GM21786 (cell line): ENCODE measurements at regions not wholly inside any gene's neighbourhood (a gene's known extent, or its start where the extent isn't known, plus 50 kb on each side); places are given as distances from the start of the nearest gene placed in this dataset.
"Not testable (repeated sequence)": the region's sequence is repeated elsewhere in the genome, so short reads cannot be mapped to it uniquely, and the experiment has no call there.

Source experiments
- ATAC-seq: cut with Tn5 transposase; IDR thresholded peaks from one replicate; pipeline ENCODE4 v1.9.1; 2021; ENCODE audit not compliant: unreplicated experiment

DNA sequence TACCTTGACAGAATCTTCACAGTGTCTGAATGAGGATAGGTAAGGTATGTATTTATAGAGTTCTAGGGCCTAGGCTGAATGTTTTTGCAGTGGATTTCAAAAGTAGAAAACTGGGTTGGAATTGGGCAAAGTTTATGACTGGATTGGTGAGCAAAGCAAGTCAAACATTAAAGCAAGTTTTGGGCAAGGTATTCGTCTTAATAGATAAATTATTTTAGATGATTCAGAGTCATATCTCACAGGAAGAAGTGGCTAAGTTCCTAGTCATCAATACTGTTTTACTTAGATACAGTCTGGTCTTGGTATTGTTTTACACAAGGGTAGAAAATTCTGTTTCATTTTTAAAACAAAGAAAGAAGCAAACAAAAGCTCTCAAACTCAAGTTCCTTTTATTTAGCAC is 284.1 kb upstream of the EPHA7 start:
- ATAC-seq: no peak

GRCh38 chr6:93701526-93701925 is 282.2 kb upstream of the EPHA7 start:
- ATAC-seq: no peak

DNA sequence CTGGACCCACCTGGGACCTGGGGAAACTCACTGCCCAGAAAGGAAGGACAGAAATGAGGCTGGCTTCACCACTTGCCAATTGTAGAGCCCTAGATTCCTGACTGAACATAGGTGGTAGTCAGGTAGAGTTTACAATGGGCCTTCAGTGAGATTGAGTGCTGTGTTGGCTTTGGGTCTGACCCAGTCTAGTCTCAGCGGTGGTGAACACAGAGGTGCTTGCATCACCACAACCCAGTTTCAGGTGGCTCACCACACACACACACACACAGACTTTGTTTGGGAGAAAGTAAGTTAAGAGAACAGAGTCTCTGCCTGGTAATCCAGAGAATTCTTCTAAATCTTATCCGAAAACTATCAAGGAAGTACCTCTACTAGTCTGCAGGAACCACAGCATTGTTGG is 266.1 kb upstream of the EPHA7 start:
- no peak for ATAC-seq

GRCh38 chr6:93684339-93684738 is 265.0 kb upstream of the EPHA7 start:
- ATAC-seq: no peak

- no peak for ATAC-seq
Observed at GRCh38 chr6:93679836-93680235, 260.5 kb upstream of the EPHA7 start.

GRCh38 chr6:93678841-93679454 is 259.6 kb upstream of the EPHA7 start:
- ATAC-seq: no peak

- no peak for ATAC-seq
Observed at GRCh38 chr6:93677264-93677965, 258.1 kb upstream of the EPHA7 start.

GRCh38 chr6:93676581-93676980 is 257.2 kb upstream of the EPHA7 start:
- no peak for ATAC-seq

DNA sequence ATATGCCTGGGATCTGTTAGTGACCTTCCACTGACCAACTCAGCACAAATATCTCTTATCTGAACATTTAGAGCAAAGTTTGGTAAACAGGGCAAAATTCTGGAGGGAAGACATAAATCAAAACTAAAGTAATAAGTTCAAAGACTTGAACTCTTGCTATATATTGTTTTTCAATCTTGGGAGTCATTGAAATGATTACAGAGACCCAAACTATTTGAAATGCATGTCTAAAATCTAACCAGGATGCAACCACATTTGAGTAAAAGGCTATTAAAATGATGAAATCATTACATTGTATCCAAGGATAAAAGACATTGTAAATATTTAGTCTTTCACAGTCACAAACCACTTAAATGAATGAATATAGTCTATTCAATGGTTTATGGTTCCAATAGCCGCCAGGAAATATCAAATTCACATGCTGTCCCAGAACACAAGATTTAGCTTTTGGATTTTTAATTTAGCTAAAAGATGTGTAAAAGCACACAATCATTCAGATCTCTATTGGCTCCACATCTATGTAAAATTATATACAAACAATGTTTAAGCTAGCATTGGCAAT is 256.6 kb upstream of the EPHA7 start:
- ATAC-seq: no peak

DNA sequence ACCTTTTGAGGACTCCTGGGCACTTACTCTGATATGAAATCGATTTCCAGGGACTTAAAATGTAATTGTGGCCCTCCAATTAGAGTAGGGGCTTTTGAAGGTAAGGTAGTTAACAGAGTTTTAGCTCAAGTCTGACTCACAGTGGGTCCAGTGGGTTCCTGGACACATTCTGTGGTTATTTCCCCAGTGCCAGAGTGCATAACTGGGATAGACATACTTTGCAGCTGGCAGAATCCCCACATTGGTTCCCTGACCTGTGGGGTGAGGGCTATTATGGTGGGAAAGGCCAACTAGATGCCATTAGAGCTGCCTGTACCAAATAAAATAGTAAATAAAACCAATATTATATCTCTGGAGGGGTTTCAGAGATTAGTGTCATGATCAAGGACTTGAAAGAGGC is 243.8 kb upstream of the EPHA7 start:
- ATAC-seq: no peak

DNA sequence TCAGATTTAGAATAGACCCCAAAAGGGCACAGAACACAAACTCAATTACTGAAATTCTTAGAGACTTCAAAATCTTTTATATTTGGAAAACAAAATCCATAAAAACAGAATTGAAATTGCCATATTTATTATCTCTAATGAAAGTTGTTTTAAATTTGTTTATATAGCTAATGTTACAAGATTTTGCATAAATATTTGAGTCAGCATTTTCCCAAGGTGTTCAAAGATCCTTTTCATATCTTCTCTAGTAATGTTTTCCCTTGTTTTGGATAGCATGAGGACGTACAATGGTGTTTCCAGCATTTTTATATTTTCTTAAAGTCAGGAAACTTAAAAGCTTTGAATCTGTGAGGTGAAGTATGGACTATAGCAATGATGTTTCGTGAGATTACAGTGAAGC is 235.2 kb upstream of the EPHA7 start:
- ATAC-seq: no peak

- ATAC-seq: no peak
Observed at GRCh38 chr6:93644611-93645010, 225.3 kb upstream of the EPHA7 start.

GRCh38 chr6:93639126-93639525 is 219.8 kb upstream of the EPHA7 start:
- ATAC-seq: no peak

- not testable (repeated sequence) for ATAC-seq
Observed at GRCh38 chr6:93636987-93637664, 217.8 kb upstream of the EPHA7 start.

DNA sequence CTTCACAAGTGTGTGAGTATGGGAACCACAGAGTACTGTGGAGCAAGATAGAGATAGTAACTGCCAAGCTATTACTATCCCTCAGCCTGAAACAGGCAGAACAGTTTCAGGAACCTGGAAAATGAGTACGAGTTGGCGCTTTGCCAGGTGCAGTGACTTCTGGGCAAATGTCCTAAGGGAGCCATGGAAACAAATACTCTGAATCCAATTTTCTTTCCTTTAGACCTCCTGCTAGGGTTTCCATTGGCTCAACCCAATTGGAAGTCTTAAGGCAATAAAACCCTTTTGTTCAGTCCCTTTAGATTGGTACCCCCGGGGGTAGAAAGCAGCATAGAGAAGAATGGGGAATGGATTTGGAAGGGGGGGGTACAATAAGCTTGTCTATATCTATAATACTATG is 205.0 kb upstream of the EPHA7 start:
- no peak for ATAC-seq

GRCh38 chr6:93621442-93621841 is 202.1 kb upstream of the EPHA7 start:
- no peak for ATAC-seq

DNA sequence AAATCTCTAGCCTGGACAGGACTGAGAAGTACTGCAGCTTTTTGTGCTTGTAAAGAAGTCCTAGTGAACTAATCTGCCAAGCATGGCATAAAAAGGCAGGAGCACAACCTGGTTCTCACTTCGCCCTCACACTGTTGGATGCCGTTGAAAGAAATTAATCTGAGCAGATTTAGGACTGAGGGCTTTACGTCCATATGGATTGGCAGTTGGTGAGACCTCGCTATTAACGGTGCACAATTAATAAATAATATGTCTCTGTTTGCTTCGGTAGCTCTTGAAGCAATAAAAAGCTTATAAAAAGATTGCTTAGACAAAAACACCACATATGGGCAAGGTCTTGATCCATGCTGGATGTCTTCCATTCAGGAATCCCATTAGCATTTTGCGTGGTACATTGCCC is 185.6 kb upstream of the EPHA7 start:
- ATAC-seq: no peak

DNA sequence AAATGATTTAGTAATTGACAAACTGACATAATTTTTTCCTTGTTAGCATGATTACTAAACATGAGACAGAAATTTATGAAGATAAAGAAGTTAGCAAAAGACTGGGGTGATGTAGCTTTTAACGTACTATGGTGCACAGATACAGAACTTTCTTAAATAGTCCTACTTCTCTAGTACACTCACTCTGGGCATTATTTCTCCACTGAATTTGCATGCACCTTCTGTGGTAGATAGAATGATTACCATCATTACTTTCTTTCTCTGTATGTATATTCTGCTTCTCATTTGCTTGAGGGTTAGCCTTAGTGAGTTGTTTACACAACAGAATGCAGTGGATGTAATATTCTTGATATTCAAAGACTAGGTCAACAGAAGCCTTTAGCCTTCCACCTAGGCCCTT is 173.1 kb upstream of the EPHA7 start:
- no peak for ATAC-seq

DNA sequence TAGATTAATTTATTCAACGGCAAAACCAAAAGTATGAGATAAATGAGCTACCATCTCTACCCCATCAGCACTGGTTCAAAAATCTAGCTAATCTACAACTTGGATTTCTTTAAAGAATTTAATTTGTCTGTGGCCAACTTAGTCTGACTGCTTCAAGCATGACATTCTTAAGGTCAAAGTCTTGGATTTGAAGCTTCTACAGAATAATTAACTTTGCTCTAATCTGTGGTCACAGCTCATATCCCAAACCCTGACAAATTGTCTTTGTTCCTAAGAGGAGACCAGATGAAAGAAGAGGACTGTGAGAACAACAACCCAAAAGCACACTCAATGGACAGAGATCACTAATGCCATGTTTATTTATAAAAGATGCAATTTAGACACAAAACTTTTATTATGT is 166.9 kb upstream of the EPHA7 start:
- no peak for ATAC-seq

GRCh38 chr6:93584300-93584699 is 164.9 kb upstream of the EPHA7 start:
- ATAC-seq: no peak

- no peak for ATAC-seq
Observed at GRCh38 chr6:93581371-93581770, 162.0 kb upstream of the EPHA7 start.

DNA sequence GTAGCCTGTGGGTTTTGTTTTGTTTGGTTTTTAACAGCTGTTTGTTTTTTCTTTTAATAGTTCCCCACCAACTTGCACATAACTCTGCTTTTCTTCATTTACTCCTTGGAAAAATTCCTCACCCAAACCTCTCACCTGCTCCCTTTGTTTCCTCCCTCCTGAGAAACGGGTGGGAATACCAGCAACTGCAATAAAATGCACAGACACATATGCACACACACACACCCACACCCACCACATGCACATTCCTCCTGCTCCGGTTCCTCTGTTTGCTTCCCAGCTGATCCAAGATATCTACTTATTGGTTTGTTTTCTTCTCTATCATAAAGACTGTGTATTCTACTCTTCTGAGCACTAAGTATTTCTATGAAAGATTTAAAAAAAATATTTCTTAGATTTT is 161.1 kb upstream of the EPHA7 start:
- no peak for ATAC-seq
